OCI-LY1 (cell line): ENCODE measurements at regions not wholly inside any gene's neighbourhood (a gene's known extent, or its start where the extent isn't known, plus 50 kb on each side); places are given as distances from the start of the nearest gene placed in this dataset.

ENCODE experiments used
- H2AFZ ChIP-seq: fragments of 200-600 bp; sonication (generic), shearing (Covaris generic); 2 replicates; pipeline ENCODE4 v1.6.0; 2014; ENCODE audit warnings: antibody characterized with exemption, mild to moderate bottlenecking, low read length
- H3F3A ChIP-seq: fragments of 200-600 bp; sonication (generic), shearing (Covaris generic); 2 replicates; pipeline ENCODE4 v1.6.0; 2014; ENCODE audit warnings: mild to moderate bottlenecking, antibody characterized with exemption, low read length, moderate library complexity; ENCODE audit not compliant: insufficient read depth
- H3K27ac ChIP-seq: fragments of 200-600 bp; sonication (generic); 2 replicates; pipeline ENCODE4 v1.5.1; 2014; ENCODE audit warnings: low read length, mixed run types, mild to moderate bottlenecking, low read depth; ENCODE audit not compliant: poor library complexity, severe bottlenecking
- H3K27me3 ChIP-seq: fragments of 200-600 bp; sonication (generic); 2 replicates; pipeline ENCODE4 v1.6.0; 2014; ENCODE audit warnings: antibody characterized with exemption, mild to moderate bottlenecking, low read length, moderate library complexity; ENCODE audit not compliant: insufficient read depth
- H3K36me3 ChIP-seq: fragments of 200-600 bp; sonication (generic); 2 replicates; pipeline ENCODE4 v1.6.1; 2014; ENCODE audit warnings: mild to moderate bottlenecking, antibody characterized with exemption, low read length, moderate library complexity, mixed read lengths; ENCODE audit not compliant: insufficient read depth
- H3K4me1 ChIP-seq: fragments of 200-600 bp; sonication (generic); 2 replicates; pipeline ENCODE4 v1.5.1; 2014; ENCODE audit warnings: mild to moderate bottlenecking, low read length, moderate library complexity; ENCODE audit not compliant: insufficient read depth, severe bottlenecking
- H3K4me2 ChIP-seq: fragments of 200-600 bp; sonication (generic), shearing (Covaris generic); 2 replicates; pipeline ENCODE4 v1.6.1; 2014; ENCODE audit warnings: low read length
- H3K4me3 ChIP-seq: fragments of 200-600 bp; sonication (generic); 2 replicates; pipeline ENCODE4 v1.5.1; 2014; ENCODE audit warnings: low read length, low read depth, mild to moderate bottlenecking, mixed read lengths; ENCODE audit not compliant: poor library complexity, severe bottlenecking
- H3K79me2 ChIP-seq: fragments of 200-600 bp; shearing (Covaris generic); 2 replicates; pipeline ENCODE4 v1.6.1; 2016; ENCODE audit warnings: mixed run types, low read length, mixed read lengths; ENCODE audit not compliant: insufficient read depth
- H3K9ac ChIP-seq: fragments of 200-600 bp; sonication (generic), shearing (Covaris generic); 2 replicates; pipeline ENCODE4 v1.6.1; 2014; ENCODE audit warnings: mild to moderate bottlenecking, low read length, mixed read lengths
- H3K9me2 ChIP-seq: fragments of 200-600 bp; sonication (generic), shearing (Covaris generic); 2 replicates; pipeline ENCODE4 v1.6.1; 2014; ENCODE audit warnings: low read depth, mild to moderate bottlenecking, low read length, mixed read lengths
- H3K9me3 ChIP-seq: fragments of 200-600 bp; shearing (Covaris generic); 2 replicates; pipeline ENCODE4 v1.6.1; 2014; ENCODE audit warnings: low read length, mixed read lengths
- H4K20me1 ChIP-seq: fragments of 200-600 bp; sonication (generic), shearing (Covaris generic); 2 replicates; pipeline ENCODE4 v1.6.0; 2016; ENCODE audit warnings: mild to moderate bottlenecking, low read length; ENCODE audit not compliant: insufficient read depth
- CTCF ChIP-seq: fragments of 200-600 bp; sonication (generic), shearing (Covaris generic); IDR thresholded peaks from 2 replicates; pipeline ENCODE4 v1.5.1; 2017; ENCODE audit warnings: mild to moderate bottlenecking, antibody characterized with exemption, low read length, moderate library complexity, mixed read lengths
- EZH2 ChIP-seq: fragments of 200-600 bp; sonication (generic), shearing (Covaris generic); IDR thresholded peaks from 2 replicates; pipeline ENCODE4 v1.8.0; 2017; ENCODE audit warnings: borderline replicate concordance, mixed run types, mild to moderate bottlenecking, antibody characterized with exemption, low read length, moderate library complexity, mixed read lengths

GRCh38 chr12:90262251-90262650 lies 553.6 kb upstream of the ATP2B1 start:
- Histone ChIP-seq H3F3A (no peaks in the 10 kb centered on the region), H3K9me3 (no peaks in the 10 kb centered on the region), H2AFZ (no peak overlapping the region), H4K20me1 (no peaks in the 10 kb centered on the region), H3K4me2 (no peak overlapping the region), H3K4me3 (no peak overlapping the region), H3K9me2 (no peaks in the 10 kb centered on the region), H3K27ac (no peak overlapping the region), H3K4me1 (no peaks in the 10 kb centered on the region), H3K79me2 (no peaks in the 10 kb centered on the region), H3K36me3 (no peaks in the 10 kb centered on the region), H3K9ac (no peak overlapping the region), H3K27me3 (no peaks in the 10 kb centered on the region)
- TF ChIP-seq CTCF = no peak
- TF ChIP-seq EZH2 = no peak

GRCh38 chr12:90261283-90261682 lies 552.6 kb upstream of the ATP2B1 start:
- Histone ChIP-seq H3K79me2 (no peaks in the 10 kb centered on the region), H3K4me3 (no peak overlapping the region), H3K9ac (no peak overlapping the region), H2AFZ (no peak overlapping the region), H3K27ac (no peak overlapping the region), H3K4me1 (no peaks in the 10 kb centered on the region), H3K9me2 (no peaks in the 10 kb centered on the region), H3K4me2 (no peak overlapping the region), H3K9me3 (no peaks in the 10 kb centered on the region), H3K36me3 (no peaks in the 10 kb centered on the region), H4K20me1 (no peaks in the 10 kb centered on the region), H3K27me3 (no peaks in the 10 kb centered on the region), H3F3A (no peaks in the 10 kb centered on the region)
- no peak for TF ChIP-seq CTCF
- TF ChIP-seq EZH2 = no peak

- H3K9me3 ChIP-seq = no peaks in the 10 kb centered on the region
- no peaks in the 10 kb centered on the region for H3K9me2 ChIP-seq
- no peaks in the 10 kb centered on the region for H3K79me2 ChIP-seq
- H3K36me3 ChIP-seq = no peaks in the 10 kb centered on the region
- H3K4me3 ChIP-seq = no peak overlapping the region
- H3F3A ChIP-seq = no peaks in the 10 kb centered on the region
- no peaks in the 10 kb centered on the region for H4K20me1 ChIP-seq
- no peak overlapping the region for H3K27ac ChIP-seq
- TF ChIP-seq CTCF (no peak), EZH2 (no peak)
- no peak overlapping the region for H3K4me2 ChIP-seq
- H3K27me3 ChIP-seq = no peaks in the 10 kb centered on the region
- H2AFZ ChIP-seq = no peak overlapping the region
- no peak overlapping the region for H3K9ac ChIP-seq
- no peaks in the 10 kb centered on the region for H3K4me1 ChIP-seq
Observed at GRCh38 chr12:90260136-90260535, 551.5 kb upstream of the ATP2B1 start.
